SK-N-SH (cell line): ENCODE measurements at regions not wholly inside any gene's neighbourhood (a gene's known extent, or its start where the extent isn't known, plus 50 kb on each side); places are given as distances from the start of the nearest gene placed in this dataset.

ENCODE experiments used
- CTCF ChIA-PET: fragments of 300-600, 350-600 bp; formaldehyde crosslinking; extraction: SDS; loops from one replicate; lab custom pipeline; 2021; lab: Yijun Ruan, JAX
- POLR2A ChIA-PET: fragments of 350-600 bp; sonication (Branson Sonifier 250); formaldehyde crosslinking; extraction: SDS; loops from one replicate; lab custom pipeline; 2020; ENCODE audit warnings: antibody characterized with exemption, inconsistent platforms; lab: Yijun Ruan, JAX
- DNase-seq: peaks from one replicate; pipeline ENCODE4 v3.0.0; 2012
- H2AFZ ChIP-seq: fragments of 200-600 bp; sonication (generic); 2 replicates; pipeline ENCODE4 v1.8.1; 2016; ENCODE audit warnings: antibody characterized with exemption, mild to moderate bottlenecking, low read depth
- H3F3A ChIP-seq: fragments of 200-600 bp; sonication (generic); replicated peaks from 2 replicates; pipeline ENCODE3; 2016; ENCODE audit warnings: antibody characterized with exemption, mild to moderate bottlenecking; ENCODE audit not compliant: insufficient read depth
- H3K27ac ChIP-seq, 2 experiments: fragments of 200-500 bp in 1 of 2; fragments of 200-600 bp in 1 of 2; sonication (Bioruptor generic) in 1 of 2; sonication (generic), shearing (Covaris generic) in 1 of 2; 2 replicates each; pipeline versions ENCODE4 v1.5.1 to v1.6.1; 2014 to 2016; ENCODE audit warnings: low read depth in 2 of 2, inconsistent platforms in 1 of 2, low read length in 1 of 2, mild to moderate bottlenecking in 1 of 2, mixed read lengths in 1 of 2
- H3K27me3 ChIP-seq: fragments of 200-600 bp; sonication (generic), shearing (Covaris generic); 2 replicates; pipeline ENCODE4 v1.6.1; 2016; ENCODE audit warnings: mixed run types; ENCODE audit not compliant: insufficient read depth
- H3K36me3 ChIP-seq, 2 experiments: fragments of 200-500 bp in 1 of 2; fragments of 200-600 bp in 1 of 2; sonication (Bioruptor generic) in 1 of 2; sonication (generic) in 1 of 2; replicated peaks in 1 of 2; 2 replicates each; pipeline versions ENCODE3 to v1.5.1; 2014 to 2016; ENCODE audit warnings: low read length in 1 of 2, mild to moderate bottlenecking in 1 of 2; ENCODE audit not compliant: insufficient read depth in 2 of 2, control insufficient read depth in 1 of 2
- H3K4me1 ChIP-seq, 2 experiments: fragments of 200-500 bp in 1 of 2; fragments of 200-600 bp in 1 of 2; sonication (Bioruptor generic) in 1 of 2; sonication (generic), shearing (Covaris generic) in 1 of 2; 2 replicates each; pipeline versions ENCODE4 v1.5.1 to v1.6.1; 2014 to 2016; ENCODE audit warnings: low read depth in 1 of 2, low read length in 1 of 2, mixed run types in 1 of 2; ENCODE audit not compliant: insufficient read depth in 2 of 2, control insufficient read depth in 1 of 2
- H3K4me2 ChIP-seq: fragments of 200-600 bp; sonication (generic), shearing (Covaris generic); 2 replicates; pipeline ENCODE4 v1.6.1; 2017; ENCODE audit warnings: mixed run types
- H3K4me3 ChIP-seq, 2 experiments: fragments of 200-500 bp in 1 of 2; fragments of 200-600 bp in 1 of 2; sonication (Bioruptor generic) in 1 of 2; sonication (generic), shearing (Covaris generic) in 1 of 2; 2 replicates each; pipeline versions ENCODE4 v1.5.1 to v1.8.1; 2014 to 2016; ENCODE audit warnings: low read depth in 2 of 2, inconsistent platforms in 1 of 2, low read length in 1 of 2, mild to moderate bottlenecking in 1 of 2, mixed read lengths in 1 of 2, moderate library complexity in 1 of 2
- H3K79me2 ChIP-seq: fragments of 200-600 bp; sonication (generic); 2 replicates; pipeline ENCODE4 v1.8.1; 2017; ENCODE audit warnings: mild to moderate bottlenecking; ENCODE audit not compliant: insufficient read depth
- H3K9ac ChIP-seq: fragments of 200-600 bp; sonication (generic); 2 replicates; pipeline ENCODE4 v1.6.1; 2017; ENCODE audit warnings: mixed run types
- H3K9me2 ChIP-seq: fragments of 200-600 bp; sonication (generic); 2 replicates; pipeline ENCODE4 v1.6.1; 2017; ENCODE audit warnings: mixed run types
- H3K9me3 ChIP-seq: fragments of 200-600 bp; sonication (generic); 2 replicates; pipeline ENCODE4 v1.6.1; 2017; ENCODE audit warnings: mixed run types, mild to moderate bottlenecking, moderate library complexity
- H4K20me1 ChIP-seq: fragments of 200-600 bp; sonication (generic); 2 replicates; pipeline ENCODE4 v1.6.1; 2017; ENCODE audit warnings: mild to moderate bottlenecking, mixed run types; ENCODE audit not compliant: insufficient read depth
- CHD2 ChIP-seq: fragments of 150-350 bp; IDR thresholded peaks from 2 replicates; pipeline ENCODE4 v1.6.1; 2018; ENCODE audit warnings: low read length; ENCODE audit not compliant: partially characterized antibody
- CTCF ChIP-seq: fragments of 200-600 bp; sonication (generic); IDR thresholded peaks from 2 replicates; pipeline ENCODE4 v1.6.1; 2017; ENCODE audit warnings: antibody characterized with exemption, mild to moderate bottlenecking, moderate library complexity
- ELF1 ChIP-seq: IDR thresholded peaks from 2 replicates; pipeline ENCODE4 v1.4.0; 2012
- EP300 ChIP-seq, 2 experiments: IDR thresholded peaks; 2 replicates each; pipeline versions ENCODE4 v1.4.0 to v1.6.1; 2012; ENCODE audit warnings: borderline replicate concordance in 1 of 2, low read depth in 1 of 2, low read length in 1 of 2
- FOSL2 ChIP-seq: IDR thresholded peaks from 2 replicates; pipeline ENCODE4 v1.4.0; 2012; ENCODE audit warnings: low read depth, mild to moderate bottlenecking, moderate library complexity, borderline replicate concordance
- FOXM1 ChIP-seq: IDR thresholded peaks from 2 replicates; pipeline ENCODE4 v1.4.0; 2012; ENCODE audit warnings: low read depth, mild to moderate bottlenecking
- GABPA ChIP-seq: IDR thresholded peaks from 2 replicates; pipeline ENCODE4 v1.4.0; 2012; ENCODE audit warnings: low read depth, mild to moderate bottlenecking
- JUND ChIP-seq: IDR thresholded peaks from 2 replicates; pipeline ENCODE4 v1.4.0; 2012
- MAX ChIP-seq: IDR thresholded peaks from 2 replicates; pipeline ENCODE4 v1.4.0; 2012; ENCODE audit warnings: low read depth
- MEF2A ChIP-seq: IDR thresholded peaks from 2 replicates; pipeline ENCODE4 v1.4.0; 2012; ENCODE audit warnings: low read depth, borderline replicate concordance
- NRF1 ChIP-seq: IDR thresholded peaks from 2 replicates; pipeline ENCODE4 v1.6.1; 2012; ENCODE audit warnings: low read depth, mild to moderate bottlenecking, low read length
- POLR2AphosphoS5 ChIP-seq: IDR thresholded peaks from 2 replicates; pipeline ENCODE4 v1.6.1; 2012; ENCODE audit warnings: low read depth, low read length
- RAD21 ChIP-seq: IDR thresholded peaks from 2 replicates; pipeline ENCODE4 v1.6.1; 2012; ENCODE audit warnings: mild to moderate bottlenecking, low read length
- RCOR1 ChIP-seq: fragments of 150-350 bp; IDR thresholded peaks from 2 replicates; pipeline ENCODE4 v1.6.1; 2017; ENCODE audit warnings: antibody characterized with exemption, low read length
- REST ChIP-seq: IDR thresholded peaks from 2 replicates; pipeline ENCODE4 v1.6.1; 2012; ENCODE audit warnings: mild to moderate bottlenecking, low read depth, low read length, moderate library complexity
- RFX5 ChIP-seq: IDR thresholded peaks from 2 replicates; pipeline ENCODE4 v1.6.1; 2012; ENCODE audit warnings: mild to moderate bottlenecking, improper control_type of control experiment, low read length
- RXRA ChIP-seq: IDR thresholded peaks from 2 replicates; pipeline ENCODE4 v1.4.0; 2012; ENCODE audit warnings: low read depth, mild to moderate bottlenecking, borderline replicate concordance
- TEAD4 ChIP-seq: IDR thresholded peaks from 2 replicates; pipeline ENCODE4 v1.4.0; 2012; ENCODE audit warnings: mild to moderate bottlenecking, borderline replicate concordance; ENCODE audit not compliant: insufficient read depth
- USF1 ChIP-seq: IDR thresholded peaks from 2 replicates; pipeline ENCODE4 v1.4.0; 2012; ENCODE audit warnings: low read depth, borderline replicate concordance
- YY1 ChIP-seq: IDR thresholded peaks from 2 replicates; pipeline ENCODE4 v1.4.0; 2012; ENCODE audit warnings: low read depth, mild to moderate bottlenecking
- WGBS: methylation state at CpG from one replicate; pipeline ENCODE4 v1.1.6; 2017; ENCODE audit warnings: low lambda C conversion rate; 5-methylcytosine and 5-hydroxymethylcytosine counted together

GRCh38 chr12:114612062-114612461, 71.9 kb downstream of the TBX3 start (continued):
- TF ChIP-seq MAX (no peak), CTCF (no peak), NRF1 (no peak), RCOR1 (no peak), POLR2AphosphoS5 (no peak), RFX5 (no peak)

- 40% methylated on average over 8 of the region's 8 CpGs for WGBS
- Histone ChIP-seq H3K9me2 (no peaks in the 10 kb centered on the region), H3F3A (no peaks in the 10 kb centered on the region), H3K4me2 (no peak overlapping the region)
- no peak for TF ChIP-seq CHD2
- no peak for TF ChIP-seq JUND
- no peak for TF ChIP-seq REST
- TF ChIP-seq POLR2AphosphoS5 = no peak
- TF ChIP-seq RXRA = no peak
- TF ChIP-seq USF1 = no peak
- TF ChIP-seq MEF2A = no peak
- TF ChIP-seq FOSL2 = no peak
- no peak for TF ChIP-seq FOXM1
- no peak for TF ChIP-seq YY1
- no peak for TF ChIP-seq ELF1
- no peak for TF ChIP-seq EP300 (IDR thresholded peaks at IDR 0.05; ENCODE audit: borderline replicate concordance in 1 of 2, low read depth in 1 of 2, low read length in 1 of 2)
- TF ChIP-seq NRF1 = no peak
- no peak for TF ChIP-seq RAD21
- TF ChIP-seq TEAD4 = no peak
- TF ChIP-seq GABPA = no peak
- TF ChIP-seq, all 33 proteins: peak for 0
- ChIA-PET POLR2A (no interaction called here), CTCF (interaction anchor here (1.8 kb wide), 1 partner anchor 13 kb away, joined by 10 read pairs; no protein-coding TSS in a partner anchor)
- Histone ChIP-seq H3K27ac (no peak overlapping the region), H4K20me1 (no peaks in the 10 kb centered on the region), H3K36me3 (no peaks in the 10 kb centered on the region), H3K4me1 (no peaks in the 10 kb centered on the region), H3K9ac (no peak overlapping the region), H3K4me3 (no peak overlapping the region), H3K79me2 (no peaks in the 10 kb centered on the region), H3K9me3 (no peaks in the 10 kb centered on the region), H2AFZ (no peak overlapping the region), H3K27me3 (no peaks in the 10 kb centered on the region; the same call in 1 of the 2 replicates)
- DNase-seq = no peak
Observed at GRCh38 chr12:114611145-114612018, 72.6 kb downstream of the TBX3 start.
